Keratinocyte (primary cell): ENCODE measurements at regions not wholly inside any gene's neighbourhood (a gene's known extent, or its start where the extent isn't known, plus 50 kb on each side); places are given as distances from the start of the nearest gene placed in this dataset.

Experiments
- DNase-seq: peaks from one replicate; pipeline ENCODE4 v3.0.0-alpha.2; 2011; ENCODE audit warnings: low read depth, missing footprints, low spot score
- FAIRE-seq: peaks from 2 replicates; lab custom pipeline; 2011; peaks lifted over from hg19 to GRCh38; lab: Jason Lieb, UNC
- H2AFZ ChIP-seq: 2 replicates; pipeline ENCODE4 v1.6.0; 2012; ENCODE audit warnings: low read length, control low read depth, inconsistent platforms; ENCODE audit not compliant: control insufficient read depth
- H3K27ac ChIP-seq: 2 replicates; pipeline ENCODE4 v1.5.1; 2011; ENCODE audit warnings: low read length; ENCODE audit not compliant: control insufficient read depth, insufficient read depth
- H3K27me3 ChIP-seq: 3 replicates; pipeline ENCODE4 v1.6.0; 2011; ENCODE audit warnings: low read length; ENCODE audit not compliant: control insufficient read depth, insufficient read depth; ENCODE audit errors: extremely low read depth
- H3K36me3 ChIP-seq, 2 experiments: 2 replicates in 1 of 2; 3 replicates in 1 of 2; pipeline ENCODE4 v1.5.1; 2011; ENCODE audit warnings: low read length in 2 of 2, mild to moderate bottlenecking in 1 of 2; ENCODE audit not compliant: control insufficient read depth in 2 of 2, insufficient read depth in 2 of 2; ENCODE audit errors: extremely low read depth in 1 of 2
- H3K4me1 ChIP-seq: 3 replicates; pipeline ENCODE4 v1.5.1; 2011; ENCODE audit warnings: low read length; ENCODE audit not compliant: control insufficient read depth, insufficient read depth; ENCODE audit errors: extremely low read depth
- H3K4me2 ChIP-seq: 3 replicates; pipeline ENCODE4 v1.6.0; 2011; ENCODE audit warnings: low read depth, low read length; ENCODE audit not compliant: control insufficient read depth, insufficient read depth; ENCODE audit errors: extremely low read depth
- H3K4me3 ChIP-seq, 3 experiments: fragments of 200-600 bp in 1 of 3; sonication (generic) in 1 of 3; 2 replicates in 2 of 3; 3 replicates in 1 of 3; pipeline ENCODE4 v1.5.1; 2011 to 2016; ENCODE audit warnings: low read length in 3 of 3, mild to moderate bottlenecking in 3 of 3, control low read depth in 2 of 3, inconsistent platforms in 1 of 3, low read depth in 1 of 3, mixed read lengths in 1 of 3, mixed run types in 1 of 3, moderate library complexity in 1 of 3; ENCODE audit not compliant: control insufficient read depth in 2 of 3, insufficient read depth in 2 of 3; ENCODE audit errors: extremely low read depth in 1 of 3
- H3K79me2 ChIP-seq: 2 replicates; pipeline ENCODE4 v1.6.0; 2012; ENCODE audit warnings: low read length; ENCODE audit not compliant: control insufficient read depth, insufficient read depth
- H3K9ac ChIP-seq: 3 replicates; pipeline ENCODE4 v1.6.0; 2011; ENCODE audit warnings: low read length; ENCODE audit not compliant: control insufficient read depth, insufficient read depth; ENCODE audit errors: extremely low read depth
- H3K9me1 ChIP-seq: 3 replicates; pipeline ENCODE4 v1.6.0; 2011; ENCODE audit warnings: low read length; ENCODE audit not compliant: control insufficient read depth, insufficient read depth; ENCODE audit errors: extremely low read depth
- H3K9me3 ChIP-seq: 2 replicates; pipeline ENCODE4 v1.5.1; 2012; ENCODE audit warnings: low read depth, low read length; ENCODE audit not compliant: control insufficient read depth
- H4K20me1 ChIP-seq: 3 replicates; pipeline ENCODE4 v1.6.0; 2011; ENCODE audit warnings: low read length; ENCODE audit not compliant: control insufficient read depth, insufficient read depth; ENCODE audit errors: extremely low read depth
- CTCF ChIP-seq, 3 experiments: IDR thresholded peaks in 1 of 3; conservative IDR thresholded peaks in 1 of 3; optimal IDR thresholded peaks in 1 of 3; 2 replicates in 2 of 3; 3 replicates in 1 of 3; pipeline versions ENCODE3 to v1.5.1; 2011; ENCODE audit warnings: low read length in 3 of 3, mild to moderate bottlenecking in 3 of 3, moderate library complexity in 2 of 3, control low read depth in 1 of 3, inconsistent platforms in 1 of 3; ENCODE audit not compliant: insufficient read depth in 2 of 3; ENCODE audit errors: extremely low read depth in 1 of 3
- EZH2 ChIP-seq: IDR thresholded peaks from one replicate; pipeline ENCODE4 v1.6.1; 2012; ENCODE audit warnings: inconsistent platforms, mild to moderate bottlenecking, low read length, moderate library complexity
- dilution Hi-C: fragments of 300-500 bp; cut with MboI; formaldehyde crosslinking; loops from one replicate; pipeline ENCODE4 v1.7.0; 2020; ENCODE audit warnings: low sequenced_read_pairs; ENCODE audit not compliant: extremely low pct_ligation_motif_present

- DNase-seq = no peak
- TF ChIP-seq CTCF (optimal IDR thresholded peaks at IDR 0.05 in 1 of 3, IDR thresholded peaks at IDR 0.05 in 1 of 3, conservative IDR thresholded peaks at IDR 0.05 in 1 of 3; ENCODE audit: extremely low read depth in 1 of 3, insufficient read depth in 2 of 3, low read length in 3 of 3) = no peak
- TF ChIP-seq EZH2 = no peak
- Histone ChIP-seq H3K9ac (no peak overlapping the region), H3K4me2 (no peak overlapping the region), H3K27ac (no peak overlapping the region), H3K4me3 (no peak overlapping the region), H3K9me1 (no peaks in the 10 kb centered on the region), H3K79me2 (no peaks in the 10 kb centered on the region), H4K20me1 (no peaks in the 10 kb centered on the region), H2AFZ (no peak overlapping the region), H3K4me1 (no peaks in the 10 kb centered on the region), H3K9me3 (peaks cover 9% of the 10 kb centered on the region), H3K36me3 (no peaks in the 10 kb centered on the region), H3K27me3 (no peaks in the 10 kb centered on the region)
- FAIRE-seq = no peak
- dilution Hi-C loops = no loop called here
Measured at GRCh38 chr7:56538541-56539429, 422.6 kb upstream of the NUPR2 start.

- Histone ChIP-seq H3K4me1 (no peaks in the 10 kb centered on the region), H3K9me1 (no peaks in the 10 kb centered on the region), H4K20me1 (no peaks in the 10 kb centered on the region), H3K4me2 (no peak overlapping the region), H3K9ac (no peak overlapping the region), H3K27ac (no peak overlapping the region), H3K4me3 (no peak overlapping the region), H3K9me3 (peaks cover 9% of the 10 kb centered on the region), H3K79me2 (no peaks in the 10 kb centered on the region), H3K36me3 (no peaks in the 10 kb centered on the region), H2AFZ (no peak overlapping the region), H3K27me3 (no peaks in the 10 kb centered on the region)
- FAIRE-seq = no peak
- no peak for DNase-seq
- dilution Hi-C loops = no loop called here
- TF ChIP-seq CTCF (optimal IDR thresholded peaks at IDR 0.05 in 1 of 3, IDR thresholded peaks at IDR 0.05 in 1 of 3, conservative IDR thresholded peaks at IDR 0.05 in 1 of 3; ENCODE audit: extremely low read depth in 1 of 3, insufficient read depth in 2 of 3, low read length in 3 of 3) (no peak), EZH2 (no peak)
Measured at GRCh38 chr7:56537952-56538351, 421.7 kb upstream of the NUPR2 start.
